Peyer's patch (tissue), 4 donors: ENCODE measurements at regions not wholly inside any gene's neighbourhood (a gene's known extent, or its start where the extent isn't known, plus 50 kb on each side); places are given as distances from the start of the nearest gene placed in this dataset.

Experiments
- DNase-seq, 3 donors: peaks; one replicate each; pipeline ENCODE4 v3.0.0-alpha.2; 2017 to 2019
- H3K27ac ChIP-seq, 4 donors: fragments of 200-600 bp; sonication (generic); one replicate each; pipeline ENCODE4 v1.5.1; 2016 to 2019
- H3K27me3 ChIP-seq, 2 donors: fragments of 200-600 bp; sonication (generic); one replicate each; pipeline ENCODE4 v1.5.1; 2019
- H3K36me3 ChIP-seq, 3 donors: fragments of 200-600 bp; sonication (generic); one replicate each; pipeline ENCODE4 v1.5.1; 2016 to 2019
- H3K4me1 ChIP-seq, 4 donors: fragments of 200-600 bp; sonication (generic); one replicate each; pipeline ENCODE4 v1.5.1; 2016 to 2019
- H3K4me3 ChIP-seq, 4 donors: fragments of 200-600 bp; sonication (generic); 1 replicate in 3 of 4; 2 replicates in 1 of 4; pipeline ENCODE4 v1.5.1; 2016 to 2019; ENCODE audit warnings: mild to moderate bottlenecking in 1 of 4
- H3K9me3 ChIP-seq, 4 donors: fragments of 200-600 bp; sonication (generic); one replicate each; pipeline ENCODE4 v1.5.1; 2016 to 2019; ENCODE audit warnings: mild to moderate bottlenecking in 1 of 4
- CTCF ChIP-seq, 6 experiments: fragments of 450-650 bp in 4 of 6; fragments of 200-600 bp in 2 of 6; sonication (generic) in 1 of 6; IDR thresholded peaks; one replicate each; pipeline ENCODE4 v1.5.1; 2017 to 2019; ENCODE audit warnings: antibody characterized with exemption in 6 of 6, mild to moderate bottlenecking in 3 of 6, moderate library complexity in 1 of 6
- POLR2A ChIP-seq, 2 donors: fragments of 450-650 bp; IDR thresholded peaks; one replicate each; pipeline ENCODE4 v1.5.1; 2017; ENCODE audit warnings: antibody characterized with exemption in 2 of 2, mild to moderate bottlenecking in 2 of 2, moderate library complexity in 2 of 2

GRCh38 chr6:14511061-14511586 is 393.6 kb downstream of the CD83 start:
- H3K4me3 ChIP-seq, result no peak overlapping the region
- no peaks in the 10 kb centered on the region for H3K36me3 ChIP-seq
- H3K27ac ChIP-seq, result no peak overlapping the region
- no peaks in the 10 kb centered on the region for H3K27me3 ChIP-seq
- TF ChIP-seq POLR2A (IDR thresholded peaks at IDR 0.05), result no peak
- no peak for TF ChIP-seq CTCF (IDR thresholded peaks at IDR 0.05)
- no peaks in the 10 kb centered on the region for H3K4me1 ChIP-seq
- no peak for DNase-seq
- H3K9me3 ChIP-seq, result no peaks in the 10 kb centered on the region

GRCh38 chr6:14512246-14512645 is 394.7 kb downstream of the CD83 start:
- no peak for DNase-seq
- Histone ChIP-seq H3K36me3 (no peaks in the 10 kb centered on the region), H3K27ac (no peak overlapping the region), H3K9me3 (no peaks in the 10 kb centered on the region), H3K4me3 (no peak overlapping the region), H3K27me3 (no peaks in the 10 kb centered on the region), H3K4me1 (no peaks in the 10 kb centered on the region)
- no peak for TF ChIP-seq CTCF (IDR thresholded peaks at IDR 0.05)
- no peak for TF ChIP-seq POLR2A (IDR thresholded peaks at IDR 0.05)

- DNase-seq, result no peak
- H3K9me3 ChIP-seq, result no peaks in the 10 kb centered on the region
- no peaks in the 10 kb centered on the region for H3K4me1 ChIP-seq
- H3K36me3 ChIP-seq, result no peaks in the 10 kb centered on the region
- H3K27me3 ChIP-seq, result no peaks in the 10 kb centered on the region
- no peak for TF ChIP-seq CTCF (IDR thresholded peaks at IDR 0.05)
- TF ChIP-seq POLR2A (IDR thresholded peaks at IDR 0.05), result no peak
- H3K27ac ChIP-seq, result no peak overlapping the region
- no peak overlapping the region for H3K4me3 ChIP-seq
These were observed 396.2 kb downstream of the CD83 start for GRCh38 chr6:14513496-14514393.

GRCh38 chr6:14516956-14517355 is 399.4 kb downstream of the CD83 start:
- Histone ChIP-seq H3K4me3 (no peak overlapping the region), H3K4me1 (no peaks in the 10 kb centered on the region), H3K9me3 (no peaks in the 10 kb centered on the region), H3K27ac (no peak overlapping the region), H3K36me3 (no peaks in the 10 kb centered on the region), H3K27me3 (no peaks in the 10 kb centered on the region)
- DNase-seq, result no peak
- TF ChIP-seq CTCF (IDR thresholded peaks at IDR 0.05), result no peak
- no peak for TF ChIP-seq POLR2A (IDR thresholded peaks at IDR 0.05)

GRCh38 chr6:14517516-14518105 is 400.0 kb downstream of the CD83 start:
- H3K9me3 ChIP-seq, result no peaks in the 10 kb centered on the region
- H3K4me3 ChIP-seq, result no peak overlapping the region
- no peaks in the 10 kb centered on the region for H3K27me3 ChIP-seq
- H3K27ac ChIP-seq, result no peak overlapping the region
- TF ChIP-seq CTCF (IDR thresholded peaks at IDR 0.05), result no peak
- no peak for TF ChIP-seq POLR2A (IDR thresholded peaks at IDR 0.05)
- DNase-seq, result no peak
- no peaks in the 10 kb centered on the region for H3K36me3 ChIP-seq
- no peaks in the 10 kb centered on the region for H3K4me1 ChIP-seq
